K562 (cell line): ENCODE measurements at regions not wholly inside any gene's neighbourhood (a gene's known extent, or its start where the extent isn't known, plus 50 kb on each side); places are given as distances from the start of the nearest gene placed in this dataset.

Experiments used
- CBFA2T2 ChIP-seq: fragments of 450-650 bp; conservative IDR thresholded peaks from 2 replicates; pipeline ENCODE4 v1.6.1; 2017; ENCODE audit warnings: mild to moderate bottlenecking
- GABPA ChIP-seq: fragments of 200-800 bp; sonication (Bioruptor generic); conservative IDR thresholded peaks from 2 replicates; pipeline ENCODE4 v1.6.1; 2016; ENCODE audit warnings: low read depth, missing genetic modification characterization, missing compliant biosample characterization
- MTA3 ChIP-seq: fragments of 450-650 bp; formaldehyde crosslinking; IDR thresholded peaks from 2 replicates; pipeline ENCODE4 v1.6.1; 2017; ENCODE audit warnings: mild to moderate bottlenecking, borderline replicate concordance
- NFYB ChIP-seq: IDR thresholded peaks from 2 replicates; pipeline ENCODE4 v1.6.1; 2011; ENCODE audit warnings: mild to moderate bottlenecking, moderate library complexity; ENCODE audit not compliant: insufficient read length; ENCODE audit errors: extremely low read depth
- PML ChIP-seq: IDR thresholded peaks from 2 replicates; pipeline ENCODE4 v1.6.1; 2012; ENCODE audit warnings: low read length, inconsistent platforms
- RREB1 ChIP-seq: fragments of 250-450 bp; sonication (Bioruptor Pico); IDR thresholded peaks from 2 replicates; pipeline ENCODE4 v1.4.0; 2020
- SMAD1 ChIP-seq: fragments of 150-350 bp; IDR thresholded peaks from 2 replicates; pipeline ENCODE4 v1.6.1; 2014; ENCODE audit warnings: low read length, low read depth; ENCODE audit not compliant: partially characterized antibody
- SRSF1 ChIP-seq: fragments of 200-400 bp; formaldehyde crosslinking; IDR thresholded peaks from 2 replicates; pipeline ENCODE4 v1.6.1; 2017; ENCODE audit warnings: mild to moderate bottlenecking, low read depth, low read length, moderate library complexity
- TOE1 ChIP-seq, 2 experiments: fragments of 450-650 bp in 1 of 2; sonication (generic) in 1 of 2; formaldehyde crosslinking in 1 of 2; IDR thresholded peaks; 2 replicates each; pipeline versions ENCODE4 v1.7.1 to v1.8.0; 2016 to 2022; ENCODE audit warnings: borderline replicate concordance in 2 of 2, mild to moderate bottlenecking in 2 of 2, antibody characterized with exemption in 1 of 2, inconsistent platforms in 1 of 2, low read depth in 1 of 2, missing genetic modification reagents in 1 of 2, moderate library complexity in 1 of 2
- TF ChIP-seq, protein P1 (sequence below): fragments of 450-650 bp; formaldehyde crosslinking; IDR thresholded peaks from 2 replicates; pipeline ENCODE4 v1.4.0; 2020; ENCODE audit warnings: mild to moderate bottlenecking, moderate library complexity
- TF ChIP-seq, protein P2 (sequence below): IDR thresholded peaks from 2 replicates; pipeline ENCODE4 v1.6.1; 2011; ENCODE audit not compliant: insufficient read length; ENCODE audit errors: extremely low read depth

GRCh38 chr2:21453723-21454450 is 330.1 kb downstream of the TDRD15 start (continued):
- TF ChIP-seq, protein P1, sequence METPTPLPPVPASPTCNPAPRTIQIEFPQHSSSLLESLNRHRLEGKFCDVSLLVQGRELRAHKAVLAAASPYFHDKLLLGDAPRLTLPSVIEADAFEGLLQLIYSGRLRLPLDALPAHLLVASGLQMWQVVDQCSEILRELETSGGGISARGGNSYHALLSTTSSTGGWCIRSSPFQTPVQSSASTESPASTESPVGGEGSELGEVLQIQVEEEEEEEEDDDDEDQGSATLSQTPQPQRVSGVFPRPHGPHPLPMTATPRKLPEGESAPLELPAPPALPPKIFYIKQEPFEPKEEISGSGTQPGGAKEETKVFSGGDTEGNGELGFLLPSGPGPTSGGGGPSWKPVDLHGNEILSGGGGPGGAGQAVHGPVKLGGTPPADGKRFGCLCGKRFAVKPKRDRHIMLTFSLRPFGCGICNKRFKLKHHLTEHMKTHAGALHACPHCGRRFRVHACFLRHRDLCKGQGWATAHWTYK (CRISPR knock-in tag): no peak
- TF ChIP-seq MTA3 (no peak), CBFA2T2 (no peak), TOE1 (IDR thresholded peaks at IDR 0.05; ENCODE audit: borderline replicate concordance) (no peak), TOE1 (CRISPR knock-in tag; IDR thresholded peaks at IDR 0.05; ENCODE audit: borderline replicate concordance, low read depth) (no peak), PML (no peak), RREB1 (CRISPR knock-in tag) (no peak), NFYB (no peak), SMAD1 (no peak), GABPA (no peak), SRSF1 (no peak)
- TF ChIP-seq, protein P2, sequence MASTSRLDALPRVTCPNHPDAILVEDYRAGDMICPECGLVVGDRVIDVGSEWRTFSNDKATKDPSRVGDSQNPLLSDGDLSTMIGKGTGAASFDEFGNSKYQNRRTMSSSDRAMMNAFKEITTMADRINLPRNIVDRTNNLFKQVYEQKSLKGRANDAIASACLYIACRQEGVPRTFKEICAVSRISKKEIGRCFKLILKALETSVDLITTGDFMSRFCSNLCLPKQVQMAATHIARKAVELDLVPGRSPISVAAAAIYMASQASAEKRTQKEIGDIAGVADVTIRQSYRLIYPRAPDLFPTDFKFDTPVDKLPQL: no peak
